ENCODE measurements at regions not wholly inside any gene's neighbourhood (a gene's known extent, or its start where the extent isn't known, plus 50 kb on each side); places are given as distances from the start of the nearest gene placed in this dataset.
"Not testable (repeated sequence)": the region's sequence is repeated elsewhere in the genome, so short reads cannot be mapped to it uniquely, and the experiment has no call there.

GRCh38 chr15:20203649-20204150 is 337.9 kb downstream of the GOLGA6L6 start:
- TF ChIP-seq POLR2A (IDR thresholded peaks at IDR 0.05): not testable (repeated sequence)
- TF ChIP-seq, protein P1, sequence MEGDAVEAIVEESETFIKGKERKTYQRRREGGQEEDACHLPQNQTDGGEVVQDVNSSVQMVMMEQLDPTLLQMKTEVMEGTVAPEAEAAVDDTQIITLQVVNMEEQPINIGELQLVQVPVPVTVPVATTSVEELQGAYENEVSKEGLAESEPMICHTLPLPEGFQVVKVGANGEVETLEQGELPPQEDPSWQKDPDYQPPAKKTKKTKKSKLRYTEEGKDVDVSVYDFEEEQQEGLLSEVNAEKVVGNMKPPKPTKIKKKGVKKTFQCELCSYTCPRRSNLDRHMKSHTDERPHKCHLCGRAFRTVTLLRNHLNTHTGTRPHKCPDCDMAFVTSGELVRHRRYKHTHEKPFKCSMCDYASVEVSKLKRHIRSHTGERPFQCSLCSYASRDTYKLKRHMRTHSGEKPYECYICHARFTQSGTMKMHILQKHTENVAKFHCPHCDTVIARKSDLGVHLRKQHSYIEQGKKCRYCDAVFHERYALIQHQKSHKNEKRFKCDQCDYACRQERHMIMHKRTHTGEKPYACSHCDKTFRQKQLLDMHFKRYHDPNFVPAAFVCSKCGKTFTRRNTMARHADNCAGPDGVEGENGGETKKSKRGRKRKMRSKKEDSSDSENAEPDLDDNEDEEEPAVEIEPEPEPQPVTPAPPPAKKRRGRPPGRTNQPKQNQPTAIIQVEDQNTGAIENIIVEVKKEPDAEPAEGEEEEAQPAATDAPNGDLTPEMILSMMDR (IDR thresholded peaks at IDR 0.05): not testable (repeated sequence)
